ENCODE measurements at regions not wholly inside any gene's neighbourhood (a gene's known extent, or its start where the extent isn't known, plus 50 kb on each side); places are given as distances from the start of the nearest gene placed in this dataset.
"Not testable (repeated sequence)": the region's sequence is repeated elsewhere in the genome, so short reads cannot be mapped to it uniquely, and the experiment has no call there.

DNA sequence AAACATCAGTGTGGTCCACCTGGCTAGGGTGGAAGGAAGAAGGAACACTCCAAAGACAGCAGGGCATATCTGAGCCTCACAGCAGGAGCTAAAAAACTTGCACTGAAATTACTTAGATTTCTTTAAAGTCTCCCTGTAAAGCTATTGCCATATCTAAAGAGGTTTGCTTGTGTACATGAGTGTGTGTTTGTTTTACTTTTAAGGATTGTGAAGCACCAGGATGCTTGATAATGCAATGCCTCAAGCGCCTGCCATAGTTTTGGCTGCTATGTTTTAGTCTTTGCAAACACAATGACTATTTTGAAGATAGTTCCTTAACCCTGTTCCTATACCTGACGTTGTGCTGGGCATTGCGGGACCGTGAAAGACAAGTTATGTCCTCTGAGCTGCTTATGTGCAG is 65.0 kb downstream of the ID4 start:
- H3K9ac ChIP-seq (ENCODE audit: low read length): no peak overlapping the region
- H3K4me3 ChIP-seq (ENCODE audit: low read depth, low read length): no peak overlapping the region
- no peak overlapping the region for H4K8ac ChIP-seq (ENCODE audit: low read depth, low read length)
- no peak overlapping the region for H4K91ac ChIP-seq (ENCODE audit: low read depth, low read length)
- H3K14ac ChIP-seq (ENCODE audit: low read length): no peak overlapping the region
- H3K79me2 ChIP-seq (ENCODE audit: control insufficient read depth, insufficient read depth, low read length, poor library complexity): no peaks in the 10 kb centered on the region
- no peak for DNase-seq
- H3K4me2 ChIP-seq (ENCODE audit: low read length): no peak overlapping the region
- no peak overlapping the region for H3K18ac ChIP-seq (ENCODE audit: low read length)
- H3K9me3 ChIP-seq (ENCODE audit: insufficient read depth, low read depth, low read length): peaks cover 2% of the 10 kb centered on the region
- no peak overlapping the region for H2BK12ac ChIP-seq (ENCODE audit: low read length)
- H3K4ac ChIP-seq (ENCODE audit: low read depth, low read length): no peak overlapping the region
- no peak overlapping the region for H2BK5ac ChIP-seq (ENCODE audit: low read depth, low read length, poor library complexity)
- no peak overlapping the region for H2AK5ac ChIP-seq (ENCODE audit: low read length)
- H4K12ac ChIP-seq (ENCODE audit: low read depth, low read length): no peak overlapping the region
- H3K23ac ChIP-seq (ENCODE audit: low read length): no peak overlapping the region
- WGBS (ENCODE audit: extremely low coverage, insufficient coverage, insufficient read length): no CpG with 5 or more reads among the region's 4 CpGs
- no peaks in the 10 kb centered on the region for H3K79me1 ChIP-seq (ENCODE audit: low read length)
- H2AFZ ChIP-seq (ENCODE audit: insufficient read depth, low read length, poor library complexity): no peak overlapping the region
- no peaks in the 10 kb centered on the region for H3K36me3 ChIP-seq (ENCODE audit: control insufficient read depth in 1 of 2, insufficient read depth in 2 of 2, low read length in 2 of 2)
- no peaks in the 10 kb centered on the region for H3K4me1 ChIP-seq (ENCODE audit: control insufficient read depth in 1 of 2, insufficient read depth in 2 of 2, low read length in 2 of 2)
- H3K27ac ChIP-seq (ENCODE audit: low read depth, low read length): no peak overlapping the region
- H2BK120ac ChIP-seq (ENCODE audit: insufficient read depth, low read length, poor library complexity): no peak overlapping the region
- no peaks in the 10 kb centered on the region for H3K27me3 ChIP-seq (ENCODE audit: insufficient read depth, low read length)

- not testable (repeated sequence) for H3K79me2 ChIP-seq (ENCODE audit: control insufficient read depth, insufficient read depth, low read length, poor library complexity); H3K4me1 ChIP-seq (ENCODE audit: control insufficient read depth in 1 of 2, insufficient read depth in 2 of 2, low read length in 2 of 2); H3K23ac ChIP-seq (ENCODE audit: low read length); H2AK5ac ChIP-seq (ENCODE audit: low read length); H3K36me3 ChIP-seq (ENCODE audit: control insufficient read depth in 1 of 2, insufficient read depth in 2 of 2, low read length in 2 of 2); H3K27ac ChIP-seq (ENCODE audit: low read depth, low read length); H3K4ac ChIP-seq (ENCODE audit: low read depth, low read length); H3K27me3 ChIP-seq (ENCODE audit: insufficient read depth, low read length); H3K9ac ChIP-seq (ENCODE audit: low read length); H3K9me3 ChIP-seq (ENCODE audit: insufficient read depth, low read depth, low read length); H3K4me3 ChIP-seq (ENCODE audit: low read depth, low read length); H3K79me1 ChIP-seq (ENCODE audit: low read length); H4K91ac ChIP-seq (ENCODE audit: low read depth, low read length); H3K14ac ChIP-seq (ENCODE audit: low read length); H3K4me2 ChIP-seq (ENCODE audit: low read length); H4K8ac ChIP-seq (ENCODE audit: low read depth, low read length); H4K12ac ChIP-seq (ENCODE audit: low read depth, low read length); H2BK5ac ChIP-seq (ENCODE audit: low read depth, low read length, poor library complexity); H2BK12ac ChIP-seq (ENCODE audit: low read length); H3K18ac ChIP-seq (ENCODE audit: low read length); H2BK120ac ChIP-seq (ENCODE audit: insufficient read depth, low read length, poor library complexity); H2AFZ ChIP-seq (ENCODE audit: insufficient read depth, low read length, poor library complexity)
- peak in 1 of 2 donors; percentile 39 for DNase-seq
- no CpG with 5 or more reads among the region's 6 CpGs for WGBS (ENCODE audit: extremely low coverage, insufficient coverage, insufficient read length)
Observed at GRCh38 chr6:19904408-19904807, 67.2 kb downstream of the ID4 start.

DNA sequence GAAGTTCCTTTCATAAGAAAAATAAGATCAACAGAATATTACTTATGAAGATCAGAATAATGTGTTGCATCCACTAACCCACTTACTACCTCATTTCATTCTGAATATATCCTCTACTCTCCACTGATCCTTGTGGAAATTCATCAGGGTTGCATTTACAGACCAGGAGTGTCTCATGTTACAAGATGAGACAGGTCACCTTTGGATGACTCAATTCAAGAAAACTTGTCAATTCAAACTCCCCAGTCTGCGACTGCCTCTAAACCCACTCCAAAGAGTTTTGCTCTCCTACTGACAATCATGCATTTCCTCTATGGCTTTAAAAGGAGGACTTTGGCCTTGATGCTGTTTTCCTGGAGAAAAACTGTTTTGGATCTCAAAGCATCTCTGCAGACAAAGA is 68.4 kb downstream of the ID4 start:
- no peak overlapping the region for H3K18ac ChIP-seq (ENCODE audit: low read length)
- H3K79me2 ChIP-seq (ENCODE audit: control insufficient read depth, insufficient read depth, low read length, poor library complexity): no peaks in the 10 kb centered on the region
- no peaks in the 10 kb centered on the region for H3K4me1 ChIP-seq (ENCODE audit: control insufficient read depth in 1 of 2, insufficient read depth in 2 of 2, low read length in 2 of 2)
- H3K14ac ChIP-seq (ENCODE audit: low read length): no peak overlapping the region
- WGBS (ENCODE audit: extremely low coverage, insufficient coverage, insufficient read length): no CpG with 5 or more reads among the region's 1 CpG
- H2AK5ac ChIP-seq (ENCODE audit: low read length): no peak overlapping the region
- no peak overlapping the region for H3K23ac ChIP-seq (ENCODE audit: low read length)
- H3K9ac ChIP-seq (ENCODE audit: low read length): no peak overlapping the region
- no peak overlapping the region for H2BK120ac ChIP-seq (ENCODE audit: insufficient read depth, low read length, poor library complexity)
- no peak overlapping the region for H3K4me2 ChIP-seq (ENCODE audit: low read length)
- no peak overlapping the region for H4K91ac ChIP-seq (ENCODE audit: low read depth, low read length)
- no peak overlapping the region for H4K8ac ChIP-seq (ENCODE audit: low read depth, low read length)
- H3K4ac ChIP-seq (ENCODE audit: low read depth, low read length): no peak overlapping the region
- H3K27me3 ChIP-seq (ENCODE audit: insufficient read depth, low read length): no peaks in the 10 kb centered on the region
- no peak overlapping the region for H2AFZ ChIP-seq (ENCODE audit: insufficient read depth, low read length, poor library complexity)
- H3K36me3 ChIP-seq (ENCODE audit: control insufficient read depth in 1 of 2, insufficient read depth in 2 of 2, low read length in 2 of 2): no peaks in the 10 kb centered on the region
- H3K27ac ChIP-seq (ENCODE audit: low read depth, low read length): no peak overlapping the region
- no peak overlapping the region for H2BK5ac ChIP-seq (ENCODE audit: low read depth, low read length, poor library complexity)
- peaks cover 2% of the 10 kb centered on the region for H3K9me3 ChIP-seq (ENCODE audit: insufficient read depth, low read depth, low read length)
- no peaks in the 10 kb centered on the region for H3K79me1 ChIP-seq (ENCODE audit: low read length)
- H2BK12ac ChIP-seq (ENCODE audit: low read length): no peak overlapping the region
- H3K4me3 ChIP-seq (ENCODE audit: low read depth, low read length): no peak overlapping the region
- H4K12ac ChIP-seq (ENCODE audit: low read depth, low read length): no peak overlapping the region
- no peak for DNase-seq

DNA sequence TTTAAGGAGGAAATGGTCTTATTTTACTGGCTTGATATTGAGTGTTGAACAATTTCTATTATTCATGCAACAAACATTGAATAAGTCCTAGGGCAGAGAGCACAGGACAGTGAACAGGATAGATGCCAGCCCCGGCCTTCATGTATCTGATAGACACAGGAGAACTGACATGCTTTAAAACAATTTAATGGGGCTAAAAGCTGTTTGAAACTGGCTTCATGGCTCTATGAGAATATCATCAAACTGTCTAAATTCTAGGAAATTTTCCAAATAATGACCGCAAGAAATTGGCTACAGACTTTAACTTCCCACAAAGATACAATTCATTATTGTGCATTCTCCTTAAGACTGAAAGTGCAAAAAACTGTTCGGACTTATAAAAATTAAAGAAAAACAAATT is 69.0 kb downstream of the ID4 start:
- WGBS (ENCODE audit: extremely low coverage, insufficient coverage, insufficient read length): no CpG with 5 or more reads among the region's 3 CpGs
- H4K12ac ChIP-seq (ENCODE audit: low read depth, low read length): no peak overlapping the region

More for the DNA sequence above, 69.0 kb downstream of the ID4 start:
- Histone ChIP-seq H3K79me1 (ENCODE audit: low read length) (no peaks in the 10 kb centered on the region), H3K4me3 (ENCODE audit: low read depth, low read length) (no peak overlapping the region), H3K79me2 (ENCODE audit: control insufficient read depth, insufficient read depth, low read length, poor library complexity) (no peaks in the 10 kb centered on the region), H3K27me3 (ENCODE audit: insufficient read depth, low read length) (no peaks in the 10 kb centered on the region), H2BK5ac (ENCODE audit: low read depth, low read length, poor library complexity) (no peak overlapping the region), H2BK12ac (ENCODE audit: low read length) (no peak overlapping the region), H3K9me3 (ENCODE audit: insufficient read depth, low read depth, low read length) (peaks cover 2% of the 10 kb centered on the region), H3K27ac (ENCODE audit: low read depth, low read length) (no peak overlapping the region), H3K14ac (ENCODE audit: low read length) (no peak overlapping the region), H3K36me3 (ENCODE audit: control insufficient read depth in 1 of 2, insufficient read depth in 2 of 2, low read length in 2 of 2) (no peaks in the 10 kb centered on the region), H4K8ac (ENCODE audit: low read depth, low read length) (no peak overlapping the region), H3K4me1 (ENCODE audit: control insufficient read depth in 1 of 2, insufficient read depth in 2 of 2, low read length in 2 of 2) (no peaks in the 10 kb centered on the region), H3K23ac (ENCODE audit: low read length) (no peak overlapping the region), H3K4me2 (ENCODE audit: low read length) (no peak overlapping the region), H2BK120ac (ENCODE audit: insufficient read depth, low read length, poor library complexity) (no peak overlapping the region), H4K91ac (ENCODE audit: low read depth, low read length) (no peak overlapping the region), H3K18ac (ENCODE audit: low read length) (no peak overlapping the region), H2AK5ac (ENCODE audit: low read length) (no peak overlapping the region), H3K4ac (ENCODE audit: low read depth, low read length) (no peak overlapping the region), H2AFZ (ENCODE audit: insufficient read depth, low read length, poor library complexity) (no peak overlapping the region), H3K9ac (ENCODE audit: low read length) (no peak overlapping the region)
- DNase-seq: no peak
